Peyer's patch (tissue), 4 donors: ENCODE measurements at regions not wholly inside any gene's neighbourhood (a gene's known extent, or its start where the extent isn't known, plus 50 kb on each side); places are given as distances from the start of the nearest gene placed in this dataset.

Experiments used
- CTCF ChIP-seq, 6 experiments: fragments of 450-650 bp in 4 of 6; fragments of 200-600 bp in 2 of 6; sonication (generic) in 1 of 6; IDR thresholded peaks; one replicate each; pipeline ENCODE4 v1.5.1; 2017 to 2019; ENCODE audit warnings: antibody characterized with exemption in 6 of 6, mild to moderate bottlenecking in 3 of 6, moderate library complexity in 1 of 6
- POLR2A ChIP-seq, 2 donors: fragments of 450-650 bp; IDR thresholded peaks; one replicate each; pipeline ENCODE4 v1.5.1; 2017; ENCODE audit warnings: antibody characterized with exemption in 2 of 2, mild to moderate bottlenecking in 2 of 2, moderate library complexity in 2 of 2

GRCh38 chr10:50972591-50972990, 87.2 kb upstream of the A1CF start:
- TF ChIP-seq CTCF (IDR thresholded peaks at IDR 0.05) (no peak), POLR2A (IDR thresholded peaks at IDR 0.05) (peak in 1 of 2 donors; percentile 19)
